Breast epithelium (tissue), 4 donors: ENCODE measurements at regions not wholly inside any gene's neighbourhood (a gene's known extent, or its start where the extent isn't known, plus 50 kb on each side); places are given as distances from the start of the nearest gene placed in this dataset.

Experiments used
- DNase-seq, 2 donors: peaks; one replicate each; pipeline ENCODE4 v3.0.0-alpha.2; 2019; ENCODE audit warnings: low spot score in 2 of 2
- H3K27ac ChIP-seq, 2 donors: fragments of 200-600 bp; sonication (generic) in 1 of 2; one replicate each; pipeline ENCODE4 v1.5.1; 2016 to 2019; ENCODE audit warnings: mild to moderate bottlenecking in 1 of 2
- H3K27me3 ChIP-seq, 2 donors: fragments of 200-600 bp; sonication (generic) in 1 of 2; one replicate each; pipeline versions ENCODE4 v1.5.1 to v1.6.0; 2017 to 2019; ENCODE audit warnings: control low read depth in 1 of 2, mild to moderate bottlenecking in 1 of 2
- H3K36me3 ChIP-seq: fragments of 200-600 bp; one replicate; pipeline ENCODE4 v1.5.1; 2019
- H3K4me1 ChIP-seq, 2 donors: fragments of 200-600 bp; sonication (generic); one replicate each; pipeline ENCODE4 v1.5.1; 2016 to 2019; ENCODE audit warnings: control low read depth in 1 of 2
- H3K4me3 ChIP-seq, 3 donors: fragments of 200-600 bp; sonication (generic); 1 replicate in 2 of 3; 2 replicates in 1 of 3; pipeline ENCODE4 v1.5.1; 2016 to 2019; ENCODE audit warnings: mild to moderate bottlenecking in 3 of 3, moderate library complexity in 2 of 3
- H3K9me3 ChIP-seq, 2 donors: fragments of 200-600 bp; sonication (generic) in 1 of 2; one replicate each; pipeline ENCODE4 v1.5.1; 2016 to 2019; ENCODE audit warnings: control low read depth in 1 of 2
- CTCF ChIP-seq, 3 donors: fragments of 450-650 bp; IDR thresholded peaks; one replicate each; pipeline ENCODE4 v1.5.1; 2016 to 2017; ENCODE audit warnings: antibody characterized with exemption in 3 of 3, mild to moderate bottlenecking in 3 of 3, moderate library complexity in 3 of 3
- POLR2A ChIP-seq: fragments of 450-650 bp; IDR thresholded peaks from one replicate; pipeline ENCODE4 v1.6.1; 2016; ENCODE audit warnings: antibody characterized with exemption, mild to moderate bottlenecking, moderate library complexity
- POLR2AphosphoS5 ChIP-seq, 3 donors: sonication (generic); formaldehyde crosslinking; IDR thresholded peaks; one replicate each; pipeline ENCODE4 v1.6.1; 2017; ENCODE audit warnings: antibody characterized with exemption in 3 of 3
- intact Hi-C: fragments of 100-400 bp; cut with DNase I; formaldehyde crosslinking; loops from one replicate; pipeline ENCODE4 v1.15.1; 2023; ENCODE audit warnings: low total_unique reads

GRCh38 chr11:33615751-33616150 lies 84.9 kb downstream of the C11orf91 start:
- intact Hi-C loops = no loop called here
- no peak overlapping the region for H3K27ac ChIP-seq
- H3K9me3 ChIP-seq = no peaks in the 10 kb centered on the region
- no peaks in the 10 kb centered on the region for H3K4me1 ChIP-seq
- H3K27me3 ChIP-seq = no peaks in the 10 kb centered on the region
- no peak overlapping the region for H3K4me3 ChIP-seq
- DNase-seq = no peak
- TF ChIP-seq POLR2A (no peak), CTCF (IDR thresholded peaks at IDR 0.05) (no peak), POLR2AphosphoS5 (IDR thresholded peaks at IDR 0.05) (no peak)
- no peaks in the 10 kb centered on the region for H3K36me3 ChIP-seq

GRCh38 chr11:33613404-33613803 lies 87.2 kb downstream of the C11orf91 start:
- Histone ChIP-seq H3K9me3 (no peaks in the 10 kb centered on the region), H3K27ac (no peak overlapping the region), H3K36me3 (no peaks in the 10 kb centered on the region), H3K4me3 (no peak overlapping the region), H3K27me3 (no peaks in the 10 kb centered on the region), H3K4me1 (no peaks in the 10 kb centered on the region)
- intact Hi-C loops = no loop called here
- no peak for TF ChIP-seq POLR2AphosphoS5 (IDR thresholded peaks at IDR 0.05)
- no peak for TF ChIP-seq POLR2A
- no peak for TF ChIP-seq CTCF (IDR thresholded peaks at IDR 0.05)
- DNase-seq = no peak

- Histone ChIP-seq H3K4me3 (no peak overlapping the region), H3K9me3 (no peaks in the 10 kb centered on the region), H3K27me3 (no peaks in the 10 kb centered on the region), H3K27ac (no peak overlapping the region), H3K4me1 (no peaks in the 10 kb centered on the region), H3K36me3 (no peaks in the 10 kb centered on the region)
- no peak for DNase-seq
- no peak for TF ChIP-seq POLR2AphosphoS5 (IDR thresholded peaks at IDR 0.05)
- TF ChIP-seq POLR2A = no peak
- no peak for TF ChIP-seq CTCF (IDR thresholded peaks at IDR 0.05)
- intact Hi-C loops = no loop called here
These were observed 89.7 kb downstream of the C11orf91 start for GRCh38 chr11:33610903-33611302.

- no peak for DNase-seq
- Histone ChIP-seq H3K36me3 (no peaks in the 10 kb centered on the region), H3K27me3 (no peaks in the 10 kb centered on the region), H3K4me3 (no peak overlapping the region), H3K9me3 (no peaks in the 10 kb centered on the region), H3K4me1 (no peaks in the 10 kb centered on the region), H3K27ac (no peak overlapping the region)
- intact Hi-C loops = no loop called here
- TF ChIP-seq CTCF (IDR thresholded peaks at IDR 0.05) (no peak), POLR2A (no peak), POLR2AphosphoS5 (IDR thresholded peaks at IDR 0.05) (no peak)
These were observed 92.2 kb downstream of the C11orf91 start for GRCh38 chr11:33608386-33608785.

GRCh38 chr11:33606762-33607161 lies 93.9 kb downstream of the C11orf91 start:
- Histone ChIP-seq H3K27me3 (no peaks in the 10 kb centered on the region), H3K27ac (no peak overlapping the region), H3K9me3 (no peaks in the 10 kb centered on the region), H3K36me3 (no peaks in the 10 kb centered on the region), H3K4me3 (no peak overlapping the region), H3K4me1 (no peaks in the 10 kb centered on the region)
- DNase-seq = no peak
- intact Hi-C loops = no loop called here
- TF ChIP-seq CTCF (IDR thresholded peaks at IDR 0.05) = no peak
- TF ChIP-seq POLR2A = no peak
- TF ChIP-seq POLR2AphosphoS5 (IDR thresholded peaks at IDR 0.05) = no peak
